ENCODE measurements at regions not wholly inside any gene's neighbourhood (a gene's known extent, or its start where the extent isn't known, plus 50 kb on each side); places are given as distances from the start of the nearest gene placed in this dataset.
"Not testable (repeated sequence)": the region's sequence is repeated elsewhere in the genome, so short reads cannot be mapped to it uniquely, and the experiment has no call there.

- Histone ChIP-seq H3K4me3 (no peak overlapping the region), H3K9me3 (no peaks in the 10 kb centered on the region), H3K27me3 (no peaks in the 10 kb centered on the region), H3K4me1 (no peaks in the 10 kb centered on the region), H3K36me3 (no peaks in the 10 kb centered on the region), H3K27ac (no peak overlapping the region)
- no peak for DNase-seq
- TF ChIP-seq, protein P1, sequence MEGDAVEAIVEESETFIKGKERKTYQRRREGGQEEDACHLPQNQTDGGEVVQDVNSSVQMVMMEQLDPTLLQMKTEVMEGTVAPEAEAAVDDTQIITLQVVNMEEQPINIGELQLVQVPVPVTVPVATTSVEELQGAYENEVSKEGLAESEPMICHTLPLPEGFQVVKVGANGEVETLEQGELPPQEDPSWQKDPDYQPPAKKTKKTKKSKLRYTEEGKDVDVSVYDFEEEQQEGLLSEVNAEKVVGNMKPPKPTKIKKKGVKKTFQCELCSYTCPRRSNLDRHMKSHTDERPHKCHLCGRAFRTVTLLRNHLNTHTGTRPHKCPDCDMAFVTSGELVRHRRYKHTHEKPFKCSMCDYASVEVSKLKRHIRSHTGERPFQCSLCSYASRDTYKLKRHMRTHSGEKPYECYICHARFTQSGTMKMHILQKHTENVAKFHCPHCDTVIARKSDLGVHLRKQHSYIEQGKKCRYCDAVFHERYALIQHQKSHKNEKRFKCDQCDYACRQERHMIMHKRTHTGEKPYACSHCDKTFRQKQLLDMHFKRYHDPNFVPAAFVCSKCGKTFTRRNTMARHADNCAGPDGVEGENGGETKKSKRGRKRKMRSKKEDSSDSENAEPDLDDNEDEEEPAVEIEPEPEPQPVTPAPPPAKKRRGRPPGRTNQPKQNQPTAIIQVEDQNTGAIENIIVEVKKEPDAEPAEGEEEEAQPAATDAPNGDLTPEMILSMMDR (IDR thresholded peaks at IDR 0.05): no peak
- TF ChIP-seq POLR2A (IDR thresholded peaks at IDR 0.05): no peak
Observed at GRCh38 chr9:24801344-24801743, 255.6 kb upstream of the IZUMO3 start.

- DNase-seq: no peak
- no peak for TF ChIP-seq POLR2A (IDR thresholded peaks at IDR 0.05)
- TF ChIP-seq, protein P1 (IDR thresholded peaks at IDR 0.05): no peak
- Histone ChIP-seq H3K27ac (no peak overlapping the region), H3K4me3 (no peak overlapping the region), H3K27me3 (no peaks in the 10 kb centered on the region), H3K9me3 (no peaks in the 10 kb centered on the region), H3K36me3 (no peaks in the 10 kb centered on the region), H3K4me1 (no peaks in the 10 kb centered on the region)
Observed at GRCh38 chr9:24793787-24794186, 248.1 kb upstream of the IZUMO3 start.

DNA sequence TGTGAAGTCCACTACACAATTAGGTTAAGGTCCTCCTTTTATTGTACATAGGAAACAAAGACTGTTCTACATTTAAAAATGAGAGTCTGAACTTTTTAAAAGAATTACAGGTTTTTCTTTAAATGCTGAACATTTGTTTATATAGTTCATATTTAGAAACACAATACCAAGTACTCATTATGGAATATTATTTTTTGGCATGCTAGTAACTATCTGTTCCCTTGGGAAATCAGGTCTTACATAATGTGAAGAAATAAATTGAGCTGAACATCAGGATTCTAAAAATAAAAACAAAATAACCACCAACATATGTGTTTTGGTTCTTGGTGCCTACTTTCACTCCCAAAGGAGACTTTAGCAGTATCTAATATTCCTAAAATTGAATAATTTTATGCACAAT lies 230.5 kb upstream of the IZUMO3 start:
- peaks cover 0 to 13% (median 0%) of the 10 kb centered on the region in 4 donors for H3K9me3 ChIP-seq
- H3K36me3 ChIP-seq: no peaks in the 10 kb centered on the region
- H3K27me3 ChIP-seq: no peaks in the 10 kb centered on the region
- no peak overlapping the region for H3K27ac ChIP-seq
- no peaks in the 10 kb centered on the region for H3K4me1 ChIP-seq
- no peak overlapping the region for H3K4me3 ChIP-seq
- TF ChIP-seq, protein P1 (IDR thresholded peaks at IDR 0.05): no peak
- no peak for TF ChIP-seq POLR2A (IDR thresholded peaks at IDR 0.05)
- no peak for DNase-seq

DNA sequence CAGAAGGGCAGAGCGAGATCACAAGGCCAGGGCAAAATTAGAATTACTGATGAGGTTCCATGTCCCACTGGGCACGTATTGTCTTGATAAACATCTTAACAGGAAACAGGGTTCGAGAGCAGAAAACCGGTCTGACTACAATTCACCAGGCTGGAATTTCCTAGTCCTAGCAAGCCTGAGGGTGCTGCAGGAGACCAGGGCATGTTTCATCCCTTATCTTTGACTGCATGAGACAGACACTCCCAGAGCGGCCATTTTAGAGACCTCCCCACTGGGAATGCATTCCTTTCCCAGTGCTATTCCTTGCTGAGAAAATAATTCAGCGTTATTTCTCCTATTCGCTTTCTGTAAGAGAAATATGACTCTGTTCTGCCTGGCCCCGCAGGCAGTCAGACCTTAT lies 228.5 kb upstream of the IZUMO3 start:
- H3K27ac ChIP-seq, H3K4me3 ChIP-seq, DNase-seq, H3K36me3 ChIP-seq, H3K4me1 ChIP-seq, H3K27me3 ChIP-seq: not testable (repeated sequence)
- H3K9me3 ChIP-seq: peaks cover 0 to 13% (median 0%) of the 10 kb centered on the region in 4 donors

DNA sequence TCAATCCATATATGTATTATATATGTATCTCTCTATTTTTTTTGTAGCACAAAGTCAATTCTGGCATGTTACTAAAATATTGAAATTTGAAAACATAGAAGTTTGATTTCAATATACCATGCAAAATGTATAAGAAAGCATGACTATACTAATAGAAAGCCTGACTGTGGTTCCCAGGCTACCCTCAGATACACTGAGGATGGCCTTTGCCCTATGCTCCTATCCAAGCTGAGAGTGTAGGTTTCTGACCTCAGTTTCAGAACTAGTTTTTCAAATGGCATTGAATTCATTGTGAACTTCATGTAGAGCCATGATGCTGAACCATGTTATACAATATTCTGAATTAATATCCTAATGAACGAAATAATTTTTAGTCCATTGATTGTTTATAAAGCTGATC lies 220.4 kb upstream of the IZUMO3 start:
- TF ChIP-seq, protein P1 (IDR thresholded peaks at IDR 0.05): no peak
- no peak for TF ChIP-seq POLR2A (IDR thresholded peaks at IDR 0.05)

GRCh38 chr9:24765025-24765756 lies 219.5 kb upstream of the IZUMO3 start:
- Histone ChIP-seq H3K27me3 (no peaks in the 10 kb centered on the region), H3K4me1 (no peaks in the 10 kb centered on the region), H3K9me3 (peaks cover 0 to 3% (median 0%) of the 10 kb centered on the region in 4 donors), H3K36me3 (no peaks in the 10 kb centered on the region), H3K4me3 (no peak overlapping the region), H3K27ac (no peak overlapping the region)
- no peak for TF ChIP-seq POLR2A (IDR thresholded peaks at IDR 0.05)
- TF ChIP-seq, protein P1 (IDR thresholded peaks at IDR 0.05): no peak
- DNase-seq: no peak

More for the DNA sequence above, 220.4 kb upstream of the IZUMO3 start:
- Histone ChIP-seq H3K27me3 (no peaks in the 10 kb centered on the region), H3K36me3 (no peaks in the 10 kb centered on the region), H3K9me3 (peaks cover 0 to 3% (median 0%) of the 10 kb centered on the region in 4 donors), H3K4me3 (no peak overlapping the region), H3K27ac (no peak overlapping the region), H3K4me1 (no peaks in the 10 kb centered on the region)
- DNase-seq: no peak

All from Peyer's patch (tissue), 4 donors.